HG03571 (cell line): ENCODE measurements at regions not wholly inside any gene's neighbourhood (a gene's known extent, or its start where the extent isn't known, plus 50 kb on each side); places are given as distances from the start of the nearest gene placed in this dataset.

ENCODE experiments used
- ATAC-seq: cut with Tn5 transposase; IDR thresholded peaks from one replicate; pipeline ENCODE4 v1.9.1; 2021; ENCODE audit not compliant: unreplicated experiment

DNA sequence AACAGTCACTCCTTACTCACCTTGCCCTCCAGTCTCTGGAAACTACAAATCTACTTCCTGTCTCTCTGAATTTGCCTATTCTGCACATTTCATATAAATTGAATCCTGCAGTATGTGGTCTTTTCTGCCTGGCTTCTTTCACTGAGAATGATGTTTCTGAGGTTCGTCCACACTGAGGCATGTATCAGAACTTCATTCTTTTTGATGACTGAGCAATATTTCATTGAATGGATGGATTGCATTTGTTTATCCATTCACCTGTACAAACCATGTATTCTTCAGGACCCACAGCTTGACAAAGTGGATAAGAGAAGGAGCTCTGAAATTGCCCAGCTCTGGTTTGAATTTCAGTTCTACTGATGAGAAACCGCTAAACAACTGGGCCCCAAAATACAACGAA lies 118.9 kb upstream of the ARRDC4 start:
- no peak for ATAC-seq

DNA sequence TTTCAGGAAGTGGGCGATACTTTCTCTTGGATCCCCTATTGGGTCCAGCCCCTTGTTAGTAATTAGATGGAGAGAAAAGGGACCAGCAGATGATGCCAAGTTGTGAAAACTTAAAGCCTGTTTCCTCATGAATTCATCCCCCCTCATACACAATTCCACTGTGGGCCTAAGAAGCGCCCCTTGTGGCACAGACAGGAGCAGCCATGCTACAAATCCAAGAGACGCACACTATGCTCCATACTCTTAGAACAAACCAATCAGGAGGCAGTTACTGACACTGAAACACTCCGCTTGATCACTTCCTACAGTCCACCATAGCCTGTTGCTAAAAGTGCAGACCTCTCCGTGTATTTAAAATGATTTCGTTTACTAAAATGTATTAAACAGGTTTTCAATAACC lies 111.3 kb upstream of the ARRDC4 start:
- no peak for ATAC-seq

DNA sequence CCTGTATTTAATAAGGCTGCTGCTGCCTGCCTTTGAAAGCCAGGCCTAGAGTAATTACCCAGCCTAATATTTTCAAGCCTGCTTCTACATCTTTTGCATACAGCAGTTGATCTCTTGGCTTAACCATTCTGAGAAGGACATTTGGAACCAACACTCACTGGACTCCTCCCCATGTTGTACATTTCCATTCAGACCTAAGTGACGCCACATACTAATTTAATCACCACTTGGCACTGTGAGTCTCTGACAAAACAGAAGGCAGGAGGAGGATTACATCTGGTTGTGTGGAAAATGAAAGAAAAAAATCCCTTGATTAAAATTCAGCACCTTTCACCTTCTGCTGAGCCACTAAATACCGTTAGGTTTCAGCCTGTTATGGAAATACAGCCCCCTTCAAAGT lies 102.2 kb upstream of the ARRDC4 start:
- ATAC-seq = no peak

GRCh38 chr15:97861529-97862260 lies 98.8 kb upstream of the ARRDC4 start:
- no peak for ATAC-seq

DNA sequence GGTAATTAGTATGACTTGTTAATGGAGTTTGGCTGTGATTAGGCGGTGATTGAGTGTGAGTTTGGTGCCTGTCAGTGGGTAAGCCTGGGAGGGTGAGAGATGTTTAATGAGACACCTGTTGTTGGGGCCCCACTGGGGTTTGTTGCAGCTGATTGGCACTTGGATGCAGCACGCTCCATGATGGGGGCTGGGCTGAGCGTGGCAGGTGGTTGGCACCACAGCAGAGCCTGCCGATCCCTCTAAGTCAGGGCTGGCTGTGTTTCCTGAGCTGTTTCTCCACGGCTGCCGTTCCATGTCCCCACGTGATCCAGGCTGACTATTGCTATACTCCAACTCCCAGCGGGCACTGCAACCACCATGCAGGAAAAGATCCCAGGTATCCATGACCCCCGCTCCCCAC lies 93.5 kb upstream of the ARRDC4 start:
- no peak for ATAC-seq

- ATAC-seq = no peak
Observed at GRCh38 chr15:97867870-97868269, 92.6 kb upstream of the ARRDC4 start.

DNA sequence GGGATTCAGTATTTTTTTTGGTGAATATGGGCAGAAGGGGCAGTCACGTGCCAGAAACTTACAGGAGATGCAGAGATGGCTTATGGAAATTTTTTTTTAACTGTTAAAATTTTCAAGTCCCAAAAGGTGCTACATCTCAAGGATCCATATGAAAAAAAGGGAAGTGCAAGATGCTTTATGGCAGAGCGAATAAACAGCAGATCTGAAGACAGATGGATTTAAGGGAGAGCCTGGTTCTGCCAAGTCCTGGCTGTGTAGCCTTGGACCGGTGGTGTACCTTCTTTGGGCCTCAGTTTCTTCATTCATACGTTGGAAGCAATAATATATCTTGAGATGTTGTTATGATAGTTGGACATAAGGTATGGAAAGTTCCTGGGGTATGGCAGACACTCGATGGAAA lies 91.5 kb upstream of the ARRDC4 start:
- ATAC-seq = no peak

GRCh38 chr15:97870771-97871170 lies 89.7 kb upstream of the ARRDC4 start:
- ATAC-seq = no peak

DNA sequence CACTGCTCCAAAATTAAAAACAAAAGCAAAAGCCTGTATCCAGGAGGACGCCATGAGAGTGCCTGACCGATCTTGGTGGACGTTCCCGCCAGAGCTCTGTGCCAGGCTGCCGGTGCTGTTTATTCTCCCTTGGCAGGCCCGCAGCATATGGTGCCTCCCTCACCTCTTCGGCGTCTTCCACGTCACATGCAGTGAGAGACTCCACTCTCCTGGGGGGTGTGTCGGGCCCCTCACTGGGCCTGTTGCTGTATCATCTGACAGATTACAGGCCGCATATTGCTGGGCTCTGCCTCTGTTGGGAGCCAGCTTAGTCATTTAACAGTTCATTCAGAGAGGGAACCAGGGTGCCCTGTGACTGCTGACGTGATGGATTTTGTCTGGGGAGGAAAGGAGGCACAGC lies 86.4 kb upstream of the ARRDC4 start:
- ATAC-seq = no peak

DNA sequence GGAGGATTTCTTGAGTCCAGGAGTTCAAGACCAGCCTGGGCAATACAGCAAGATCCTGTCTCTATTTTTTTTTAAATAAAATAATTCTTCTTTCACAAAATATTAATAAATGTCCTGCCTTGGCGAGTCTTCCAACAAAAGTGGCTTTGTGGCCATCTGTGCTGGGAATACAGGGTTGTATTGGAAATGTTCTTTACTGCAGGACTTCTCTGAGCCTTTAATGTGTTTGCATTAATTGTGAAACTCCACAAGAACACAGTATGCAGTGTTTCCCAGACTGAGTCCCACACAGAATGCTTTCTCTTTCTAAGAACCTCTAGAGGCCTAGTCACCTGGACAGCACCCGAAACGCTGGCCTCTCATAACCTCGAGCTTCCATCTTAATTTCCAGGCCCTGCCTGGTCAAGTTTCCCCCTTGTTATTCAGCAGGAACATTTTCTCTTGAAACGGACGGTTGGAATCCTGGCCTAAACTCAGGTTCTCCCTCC lies 85.4 kb upstream of the ARRDC4 start:
- no peak for ATAC-seq

DNA sequence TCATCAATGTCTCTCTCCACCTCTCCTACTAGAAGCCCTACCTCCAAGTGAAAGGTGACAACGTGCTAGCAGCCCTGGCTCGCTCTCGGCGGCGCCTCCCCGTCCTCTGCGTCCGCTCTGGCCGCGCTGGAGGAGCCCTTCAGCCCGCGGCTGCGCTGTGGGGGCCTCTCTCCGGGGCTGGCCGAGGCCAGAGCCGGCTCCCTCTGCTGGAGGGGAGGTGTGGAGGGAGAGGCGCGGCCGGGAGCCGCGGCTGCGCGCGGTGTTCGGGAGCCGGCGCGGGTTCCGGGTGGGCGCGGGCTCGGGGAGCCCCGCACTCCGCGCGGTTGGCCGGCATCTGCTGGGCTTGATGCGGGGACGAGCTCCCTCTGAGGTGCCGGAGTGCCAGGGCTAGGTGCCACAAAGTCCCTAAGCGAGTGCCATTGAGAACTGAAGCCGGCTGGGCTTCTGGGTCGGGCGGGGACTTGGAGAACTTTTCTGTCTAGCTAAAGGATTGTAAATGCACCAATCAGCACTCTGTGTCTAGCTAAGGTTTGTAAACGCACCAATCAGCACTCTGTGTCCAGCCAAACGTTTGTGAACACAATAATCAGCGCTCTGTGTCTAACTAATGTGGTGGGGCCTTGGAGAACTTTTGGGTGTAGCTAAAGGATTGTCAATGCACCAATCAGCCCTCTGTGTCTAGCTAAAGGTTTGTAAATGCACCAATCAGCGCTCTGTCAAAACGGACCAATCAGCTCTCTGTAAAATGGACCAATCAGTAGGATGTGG lies 84.8 kb upstream of the ARRDC4 start:
- ATAC-seq = no peak

GRCh38 chr15:97876281-97876675 lies 84.2 kb upstream of the ARRDC4 start:
- no peak for ATAC-seq

GRCh38 chr15:97881346-97881965 lies 79.0 kb upstream of the ARRDC4 start:
- no peak for ATAC-seq

DNA sequence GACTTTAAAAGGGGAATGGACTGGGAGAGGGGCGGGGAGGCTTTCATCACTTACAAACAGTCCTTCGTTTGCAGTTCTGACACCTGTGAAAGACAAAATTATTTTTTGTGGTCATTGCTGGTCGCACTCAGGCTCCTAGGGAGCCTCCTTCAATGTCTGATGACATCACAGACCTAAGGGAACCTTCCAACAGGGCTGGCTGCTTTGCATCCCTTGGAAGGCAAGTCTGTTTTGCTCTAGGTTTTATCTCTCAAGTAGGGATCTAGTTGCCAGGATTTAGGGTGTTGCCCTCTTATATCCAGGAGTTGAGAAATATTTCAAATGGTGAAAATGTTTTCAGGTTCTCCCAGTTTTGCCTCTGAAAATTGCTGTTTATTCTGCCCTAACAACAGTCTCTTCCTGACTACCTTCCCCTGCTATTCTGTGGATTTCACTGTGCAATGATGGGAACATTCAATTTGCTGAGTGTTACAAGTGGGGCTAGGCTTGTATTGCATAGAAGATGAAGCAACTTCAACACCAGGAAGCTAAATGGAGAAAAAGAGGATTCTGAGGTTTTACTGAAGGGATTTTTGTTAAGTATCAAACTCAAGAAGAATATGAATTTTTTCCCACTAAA lies 75.9 kb upstream of the ARRDC4 start:
- no peak for ATAC-seq

DNA sequence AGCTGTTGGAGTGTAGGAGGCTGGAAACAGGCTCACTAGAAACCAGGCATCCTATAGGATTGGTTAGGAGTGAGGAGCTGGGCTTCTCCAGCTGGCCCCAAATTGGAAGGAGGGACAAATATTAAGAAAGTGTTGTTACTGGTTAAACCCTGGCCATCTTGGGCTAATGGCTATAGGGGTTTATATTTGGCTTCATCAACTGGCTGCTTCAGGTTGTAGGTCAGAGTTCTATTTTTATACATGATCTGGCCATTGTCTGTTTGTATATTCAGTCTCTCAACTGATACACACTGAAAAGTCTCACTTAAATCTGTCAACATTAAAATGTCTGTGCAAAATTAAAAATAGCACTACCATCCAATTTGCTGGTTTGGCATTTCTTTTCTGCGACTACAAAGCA lies 70.2 kb upstream of the ARRDC4 start:
- ATAC-seq = no peak

GRCh38 chr15:97892167-97892938 lies 68.2 kb upstream of the ARRDC4 start:
- no peak for ATAC-seq

DNA sequence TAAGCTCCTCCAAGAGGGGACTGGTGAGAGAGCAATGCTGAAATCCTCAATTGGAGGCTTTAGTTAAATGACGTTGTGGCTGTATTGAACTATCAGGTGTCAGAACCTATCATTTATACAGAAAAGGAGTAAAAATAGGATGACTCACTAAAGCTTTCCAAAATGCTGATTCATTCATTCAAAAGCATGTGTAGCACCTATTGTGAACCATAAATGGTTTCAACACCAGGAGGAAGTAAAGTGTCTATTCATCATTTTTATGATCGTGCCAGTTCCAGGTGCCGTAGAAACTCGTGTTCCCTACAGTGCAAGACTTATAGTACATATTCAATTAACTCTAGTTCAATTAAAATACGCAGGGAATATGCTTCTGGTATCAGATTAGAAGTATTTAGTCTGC lies 66.5 kb upstream of the ARRDC4 start:
- ATAC-seq = no peak

DNA sequence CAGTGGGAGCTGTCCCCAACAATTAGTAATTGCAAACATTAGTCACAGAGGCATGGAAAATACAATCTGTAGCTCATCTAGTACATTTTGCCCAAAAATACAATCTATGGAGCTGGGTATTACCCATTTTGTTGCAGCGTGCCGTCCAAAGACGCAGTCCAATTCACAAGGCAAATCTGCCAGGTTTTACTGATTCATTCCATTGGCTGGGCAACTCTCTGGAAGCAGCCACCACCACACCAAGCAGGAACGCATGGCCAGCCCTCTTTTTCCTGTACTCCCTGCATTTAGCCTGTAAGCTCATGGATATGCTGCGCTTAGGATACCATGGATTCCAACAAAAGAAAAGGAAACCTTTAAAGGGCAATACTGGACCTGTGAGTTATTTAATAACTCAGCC lies 60.5 kb upstream of the ARRDC4 start:
- no peak for ATAC-seq

- no peak for ATAC-seq
Observed at GRCh38 chr15:97902140-97902780, 58.2 kb upstream of the ARRDC4 start.

- no peak for ATAC-seq
Observed at GRCh38 chr15:97903560-97903959, 56.9 kb upstream of the ARRDC4 start.
